ENCODE measurements at regions not wholly inside any gene's neighbourhood (a gene's known extent, or its start where the extent isn't known, plus 50 kb on each side); places are given as distances from the start of the nearest gene placed in this dataset.

DNA sequence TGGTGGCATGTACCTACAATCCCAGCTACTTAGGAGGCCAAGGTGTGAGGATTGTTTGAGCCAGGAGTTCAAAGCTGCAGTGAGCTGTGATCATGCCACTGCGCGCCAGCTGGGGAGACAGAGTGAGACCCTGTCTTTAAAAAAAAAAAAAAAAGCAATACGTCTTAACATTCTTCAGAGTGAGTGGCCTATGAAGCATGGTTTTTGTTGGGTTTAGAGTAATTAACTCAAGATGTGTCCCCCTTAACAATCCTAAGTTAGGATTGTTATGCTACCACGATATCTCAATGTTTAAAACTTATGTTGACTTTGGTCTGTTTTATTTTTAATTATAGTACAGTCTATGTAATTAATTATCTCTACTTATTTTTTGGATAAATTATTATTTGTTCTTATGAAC, 156.1 kb downstream of the HIPK3 start:
- Histone ChIP-seq H3K4me3 (ENCODE audit: low read depth, low read length) (no peak overlapping the region), H3K9ac (ENCODE audit: low read length) (no peak overlapping the region), H3K27ac (ENCODE audit: low read depth, low read length) (no peak overlapping the region), H3K9me3 (ENCODE audit: control insufficient read depth, insufficient read depth, low read depth, low read length) (no peaks in the 10 kb centered on the region), H3K27me3 (ENCODE audit: control insufficient read depth, insufficient read depth, low read length) (no peaks in the 10 kb centered on the region), H3K4me1 (ENCODE audit: control insufficient read depth, insufficient read depth, low read length) (peaks cover 19% of the 10 kb centered on the region), H3K36me3 (ENCODE audit: control insufficient read depth, insufficient read depth, low read length) (no peaks in the 10 kb centered on the region)

GRCh38 chr11:33412241-33412640, 155.1 kb downstream of the HIPK3 start:
- Histone ChIP-seq H3K27me3 (ENCODE audit: control insufficient read depth, insufficient read depth, low read length) (no peaks in the 10 kb centered on the region), H3K4me1 (ENCODE audit: control insufficient read depth, insufficient read depth, low read length) (peaks cover 19% of the 10 kb centered on the region), H3K9me3 (ENCODE audit: control insufficient read depth, insufficient read depth, low read depth, low read length) (no peaks in the 10 kb centered on the region), H3K36me3 (ENCODE audit: control insufficient read depth, insufficient read depth, low read length) (no peaks in the 10 kb centered on the region), H3K9ac (ENCODE audit: low read length) (no peak overlapping the region), H3K4me3 (ENCODE audit: low read depth, low read length) (no peak overlapping the region), H3K27ac (ENCODE audit: low read depth, low read length) (no peak overlapping the region)

DNA sequence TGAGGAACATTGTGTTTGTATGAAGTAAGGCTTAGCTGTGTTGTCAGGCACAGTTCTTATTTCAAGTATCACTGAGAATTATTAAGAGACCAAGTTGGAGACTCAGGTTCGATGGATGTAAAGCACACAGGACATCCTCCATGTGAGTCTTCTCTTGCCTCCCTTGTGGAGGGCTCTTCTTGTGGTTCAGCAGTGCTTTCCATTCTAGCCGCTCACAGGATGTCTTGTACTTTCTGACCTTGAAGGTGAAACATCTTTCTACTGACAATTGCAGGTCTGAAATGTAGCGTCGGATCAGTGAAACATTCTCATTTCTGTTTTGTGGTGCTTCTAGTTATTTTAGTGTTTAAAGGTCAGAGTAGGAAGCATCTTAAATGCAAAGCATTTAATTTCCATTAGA, 154.6 kb downstream of the HIPK3 start:
- H3K4me3 ChIP-seq (ENCODE audit: low read depth, low read length) = no peak overlapping the region
- H3K4me1 ChIP-seq (ENCODE audit: control insufficient read depth, insufficient read depth, low read length) = peaks cover 19% of the 10 kb centered on the region
- H3K27ac ChIP-seq (ENCODE audit: low read depth, low read length) = no peak overlapping the region
- H3K9ac ChIP-seq (ENCODE audit: low read length) = no peak overlapping the region
- H3K27me3 ChIP-seq (ENCODE audit: control insufficient read depth, insufficient read depth, low read length) = no peaks in the 10 kb centered on the region
- H3K9me3 ChIP-seq (ENCODE audit: control insufficient read depth, insufficient read depth, low read depth, low read length) = no peaks in the 10 kb centered on the region
- no peaks in the 10 kb centered on the region for H3K36me3 ChIP-seq (ENCODE audit: control insufficient read depth, insufficient read depth, low read length)

DNA sequence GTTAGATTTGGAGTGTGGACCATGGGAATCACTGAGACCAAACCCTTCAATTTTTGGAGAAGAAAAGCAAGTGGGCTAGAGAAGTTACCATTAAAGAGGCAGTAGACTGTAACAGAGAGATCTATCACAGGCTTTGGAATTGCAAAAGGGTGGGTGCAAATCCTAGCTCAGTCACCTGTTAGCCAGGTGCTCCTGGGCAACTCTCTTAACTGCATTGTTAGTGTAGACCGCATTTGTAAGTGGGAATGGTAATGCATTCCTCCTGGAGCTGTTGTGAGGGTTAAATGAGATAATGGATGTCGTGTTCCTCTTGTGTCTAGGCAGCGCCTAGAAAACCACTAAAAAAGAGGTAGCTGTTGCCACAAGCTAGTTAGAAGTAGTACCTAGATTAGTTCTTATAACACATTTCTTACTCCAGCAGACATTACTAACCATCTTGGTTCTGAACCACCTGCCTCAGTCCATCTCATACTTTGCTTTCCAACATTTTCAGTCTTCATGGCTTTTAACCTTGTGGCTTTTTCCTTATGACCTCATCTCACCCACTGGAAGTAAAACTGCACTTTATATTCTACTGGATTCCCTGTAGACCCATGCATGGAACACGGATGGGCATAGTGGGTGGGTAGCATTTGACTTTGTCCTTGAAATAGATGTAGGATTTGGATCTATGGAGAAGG, 153.0 kb downstream of the HIPK3 start:
- no peaks in the 10 kb centered on the region for H3K36me3 ChIP-seq (ENCODE audit: control insufficient read depth, insufficient read depth, low read length)
- no peak overlapping the region for H3K4me3 ChIP-seq (ENCODE audit: low read depth, low read length)
- H3K27me3 ChIP-seq (ENCODE audit: control insufficient read depth, insufficient read depth, low read length) = no peaks in the 10 kb centered on the region
- H3K4me1 ChIP-seq (ENCODE audit: control insufficient read depth, insufficient read depth, low read length) = peaks cover 19% of the 10 kb centered on the region; the same call in 1 of the 2 replicates
- no peak overlapping the region for H3K9ac ChIP-seq (ENCODE audit: low read length)
- H3K27ac ChIP-seq (ENCODE audit: low read depth, low read length) = no peak overlapping the region
- no peaks in the 10 kb centered on the region for H3K9me3 ChIP-seq (ENCODE audit: control insufficient read depth, insufficient read depth, low read depth, low read length)

Data from HUES6 (cell line).